HG02943 (cell line): ENCODE measurements at regions not wholly inside any gene's neighbourhood (a gene's known extent, or its start where the extent isn't known, plus 50 kb on each side); places are given as distances from the start of the nearest gene placed in this dataset.

ENCODE experiments used
- ATAC-seq: cut with Tn5 transposase; IDR thresholded peaks from one replicate; pipeline ENCODE4 v1.9.1; 2021; ENCODE audit warnings: mild to moderate bottlenecking, low read depth, moderate library complexity; ENCODE audit not compliant: unreplicated experiment

DNA sequence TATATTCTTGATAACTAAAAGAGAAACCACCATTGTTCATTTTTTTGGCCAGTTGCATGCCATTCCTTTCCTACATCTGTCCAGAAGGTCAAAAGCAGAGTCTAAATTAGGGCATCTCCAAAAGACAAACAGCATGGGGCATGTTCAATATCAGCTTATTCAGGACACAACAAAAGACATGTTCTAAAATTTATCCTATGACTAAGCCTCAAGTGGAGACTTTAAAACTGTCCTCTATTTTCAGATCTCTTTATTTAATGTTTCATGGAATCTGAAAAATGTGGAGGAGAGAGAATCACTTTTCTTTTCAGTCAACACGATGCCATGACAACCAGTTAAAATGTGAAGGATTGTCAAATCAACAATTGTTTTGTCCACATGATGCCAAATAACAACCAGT, 303.4 kb upstream of the PRMT6 start:
- ATAC-seq = no peak

DNA sequence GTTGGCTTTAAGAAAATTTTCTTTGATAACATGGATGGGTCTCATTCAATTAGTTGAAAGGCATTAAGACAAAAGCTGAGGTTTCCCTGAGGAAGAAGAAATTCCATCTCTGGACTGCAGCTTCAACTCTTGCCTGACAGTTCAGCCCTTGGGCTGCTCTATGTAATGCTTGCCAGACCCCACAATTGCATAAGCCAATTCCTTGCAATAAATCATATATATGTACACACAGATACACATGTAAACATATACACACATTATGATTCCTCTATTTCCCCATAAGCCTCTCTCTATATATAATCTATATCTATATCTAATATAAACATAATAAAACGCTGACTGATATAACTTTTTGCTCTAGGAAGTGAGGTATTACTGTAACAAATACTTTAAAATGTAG, 301.5 kb upstream of the PRMT6 start:
- ATAC-seq = no peak

DNA sequence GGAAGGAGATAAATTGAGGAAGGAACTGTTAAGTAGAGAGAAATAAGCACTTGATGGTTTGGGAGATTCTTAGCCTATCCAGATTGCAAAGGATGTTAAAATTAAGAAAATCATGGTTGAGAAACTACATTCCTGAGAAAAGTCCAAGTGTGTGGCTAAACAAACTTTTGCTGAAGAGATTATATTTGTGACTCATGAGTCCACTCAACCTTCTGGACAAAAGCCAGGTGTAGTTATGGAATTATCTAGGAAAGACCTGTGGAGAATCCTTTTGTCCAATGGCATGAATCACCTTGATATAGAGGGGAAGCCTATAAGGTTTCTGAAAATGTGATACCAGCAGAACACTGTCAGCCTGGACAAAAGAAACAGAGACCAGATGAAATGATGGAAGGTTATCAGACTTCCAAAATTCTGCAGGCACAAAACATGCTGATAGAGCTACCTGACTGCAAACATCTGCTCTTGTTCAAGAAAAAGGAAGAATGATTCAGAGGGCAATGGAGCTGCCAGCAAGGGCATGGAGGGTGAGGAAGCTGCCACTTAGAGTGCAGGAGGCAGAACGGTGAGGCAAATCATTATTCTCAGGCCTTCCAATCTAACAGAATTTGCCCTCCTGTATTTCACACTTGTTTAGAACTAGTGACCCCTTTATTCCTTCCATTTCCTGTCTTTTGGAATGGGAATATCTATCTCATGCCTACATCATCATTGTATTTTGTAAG, 300.6 kb upstream of the PRMT6 start:
- ATAC-seq = no peak

DNA sequence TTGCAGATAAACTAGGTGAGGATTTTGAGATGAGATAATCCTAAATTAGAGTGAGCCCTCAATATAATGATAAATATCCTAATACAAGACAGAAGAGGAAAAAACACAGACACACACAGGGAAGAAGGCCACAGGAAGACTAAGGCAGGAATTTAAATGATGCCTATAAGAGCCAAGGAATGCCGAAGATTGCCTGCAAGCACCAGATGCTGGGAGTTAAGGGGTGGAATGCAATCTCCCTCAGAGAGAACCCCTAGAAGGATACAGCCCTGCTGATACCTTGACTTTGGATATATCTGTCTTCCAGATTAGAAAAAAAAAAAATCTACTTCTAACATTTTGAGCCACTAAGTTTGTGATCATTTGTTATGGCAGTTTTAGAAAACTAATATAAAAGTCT, 299.7 kb upstream of the PRMT6 start:
- ATAC-seq = no peak

DNA sequence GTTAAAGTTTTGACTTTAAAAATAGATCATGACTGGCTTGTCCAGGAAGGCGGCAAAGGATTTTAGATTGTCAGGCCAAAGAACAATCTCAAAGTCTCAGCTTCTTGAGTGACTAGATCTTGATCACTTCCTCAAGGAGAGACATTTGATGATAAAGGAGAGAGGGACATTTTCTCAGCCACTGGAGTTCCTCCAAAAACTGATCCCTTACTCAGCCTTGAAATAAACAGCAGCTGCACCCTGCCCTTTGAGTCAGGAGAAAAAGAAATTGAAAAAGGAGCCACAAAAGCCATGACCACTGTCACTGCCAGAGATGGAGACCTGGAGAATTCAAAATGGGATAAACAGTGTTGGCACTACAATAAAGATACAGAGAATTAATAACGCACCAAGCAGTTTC, 288.4 kb upstream of the PRMT6 start:
- ATAC-seq = no peak

DNA sequence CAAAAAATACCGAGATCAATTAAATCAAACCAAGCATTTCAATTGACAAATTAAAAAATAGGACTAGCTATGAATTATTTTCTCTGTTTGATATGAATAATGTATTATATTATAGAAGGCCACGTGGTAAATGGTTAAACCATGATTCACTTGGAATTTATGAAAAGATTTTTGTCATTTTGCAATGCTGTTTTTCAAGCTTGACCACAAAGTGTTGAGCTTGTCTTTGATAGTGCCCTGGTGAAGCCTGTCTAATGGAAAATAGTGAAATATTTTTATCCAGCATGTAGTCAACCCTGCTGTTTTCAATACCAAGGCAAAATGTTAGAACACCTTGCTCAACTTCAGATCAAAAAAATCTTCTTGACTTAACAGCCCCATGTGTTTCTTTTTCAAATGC, 288.0 kb upstream of the PRMT6 start:
- no peak for ATAC-seq

DNA sequence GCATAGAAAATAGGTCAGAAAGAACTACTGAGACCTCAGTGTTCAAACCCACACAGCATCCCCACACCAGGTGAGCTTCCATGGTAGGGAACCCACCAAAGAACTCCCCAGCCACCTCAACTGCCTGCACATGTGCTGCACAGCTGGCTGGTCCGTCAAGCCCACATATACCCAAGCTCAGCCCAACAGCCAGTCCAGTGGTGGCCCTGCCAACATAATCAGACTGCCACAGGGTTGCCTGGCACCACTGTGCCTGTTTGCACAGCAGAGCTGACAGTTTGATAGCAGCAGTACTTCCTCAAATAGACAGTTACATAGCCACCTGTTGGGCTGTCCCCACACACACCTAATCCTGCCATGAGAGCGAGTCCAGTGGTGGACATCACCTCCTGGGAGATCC, 283.3 kb upstream of the PRMT6 start:
- ATAC-seq = no peak

DNA sequence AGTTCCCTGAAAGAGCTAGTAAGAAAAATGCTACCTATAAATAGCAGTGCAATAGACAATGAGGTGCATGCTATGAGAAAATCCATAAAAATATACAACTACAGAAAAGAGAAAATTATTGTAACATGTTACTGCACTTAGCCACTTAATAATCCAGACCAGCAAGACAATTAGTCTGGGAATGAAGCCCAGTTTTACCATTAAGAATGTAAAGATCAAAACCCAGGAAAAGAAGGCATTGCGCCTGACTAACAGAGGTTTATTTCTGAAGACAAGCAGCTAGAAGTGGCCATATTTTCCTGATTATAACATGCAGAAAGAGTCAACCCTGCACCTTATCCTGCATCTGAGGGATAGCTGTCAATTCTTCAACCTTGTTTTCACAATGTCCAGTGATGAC, 276.4 kb upstream of the PRMT6 start:
- no peak for ATAC-seq

DNA sequence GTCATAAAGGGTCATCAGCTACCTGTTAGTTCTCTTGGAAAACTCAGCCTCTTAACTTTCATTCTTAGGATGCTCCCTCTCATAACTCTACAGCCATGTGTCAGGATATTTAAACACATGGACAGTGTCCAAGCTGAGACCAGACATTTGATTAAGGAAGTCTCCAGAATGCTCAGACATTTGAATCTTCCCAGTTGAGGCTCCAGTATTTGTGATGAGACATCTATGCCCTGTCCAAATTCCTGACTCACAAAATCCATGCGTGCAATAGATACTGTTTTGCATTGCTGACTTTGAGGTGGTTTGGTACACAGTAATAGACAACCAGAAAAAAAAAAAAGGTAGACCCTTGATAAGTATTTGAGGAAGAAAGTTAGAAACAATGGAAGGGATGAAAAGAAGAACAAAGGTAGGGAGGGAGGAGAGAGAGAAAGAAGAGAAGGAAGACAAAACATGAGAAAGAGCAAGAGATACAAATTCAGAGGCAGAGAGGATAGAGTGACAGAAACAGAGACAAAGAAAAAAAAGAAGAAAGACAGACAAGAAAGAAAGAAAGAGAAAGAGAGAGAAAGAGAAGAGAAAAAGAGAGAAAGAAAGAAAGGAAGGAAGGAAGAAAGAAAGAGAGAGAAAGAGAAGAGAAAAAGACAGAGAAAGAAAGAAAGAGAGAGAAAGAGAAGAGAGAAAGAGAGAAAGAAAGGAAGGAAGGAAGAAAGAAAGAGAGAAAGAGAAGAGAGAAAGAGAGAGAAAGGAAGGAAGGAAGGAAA, 275.5 kb upstream of the PRMT6 start:
- no peak for ATAC-seq

DNA sequence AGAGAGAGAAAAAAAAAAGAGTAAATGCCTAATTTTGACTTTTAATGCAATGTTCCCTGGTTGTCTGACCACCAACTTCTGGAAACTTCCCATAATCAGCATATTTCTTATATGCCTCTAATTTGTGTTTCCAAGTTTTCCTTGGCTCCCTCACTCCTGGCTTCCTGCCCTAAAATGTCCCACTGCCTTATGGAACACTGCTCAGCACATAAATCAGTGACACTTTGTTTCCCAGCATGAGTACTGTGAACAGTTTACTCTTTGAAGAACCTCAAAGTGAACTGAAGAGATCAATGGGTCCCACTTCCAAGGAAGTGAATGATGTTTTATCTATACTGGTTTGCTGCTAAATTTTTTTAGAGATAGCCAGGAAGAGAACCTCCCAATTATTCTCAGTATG, 271.3 kb upstream of the PRMT6 start:
- no peak for ATAC-seq

DNA sequence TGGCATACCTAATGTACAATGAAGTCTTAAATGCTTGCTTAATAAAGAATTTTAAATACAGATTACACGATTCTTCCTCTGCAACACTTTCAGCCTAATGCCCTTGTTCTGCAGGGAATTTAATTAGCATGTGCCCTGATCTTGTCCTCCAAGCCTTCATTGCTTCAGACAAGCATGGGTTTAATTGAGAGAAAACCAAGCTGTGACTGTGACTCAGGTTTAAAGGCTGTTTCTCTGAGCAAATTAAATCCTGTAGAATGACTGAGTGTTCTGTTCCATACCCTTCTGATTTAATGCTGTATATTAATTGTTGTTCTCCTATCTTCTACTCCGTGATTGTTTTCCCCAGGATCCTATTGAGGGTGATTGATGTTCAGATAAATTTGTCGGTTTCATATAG, 269.0 kb upstream of the PRMT6 start:
- no peak for ATAC-seq

DNA sequence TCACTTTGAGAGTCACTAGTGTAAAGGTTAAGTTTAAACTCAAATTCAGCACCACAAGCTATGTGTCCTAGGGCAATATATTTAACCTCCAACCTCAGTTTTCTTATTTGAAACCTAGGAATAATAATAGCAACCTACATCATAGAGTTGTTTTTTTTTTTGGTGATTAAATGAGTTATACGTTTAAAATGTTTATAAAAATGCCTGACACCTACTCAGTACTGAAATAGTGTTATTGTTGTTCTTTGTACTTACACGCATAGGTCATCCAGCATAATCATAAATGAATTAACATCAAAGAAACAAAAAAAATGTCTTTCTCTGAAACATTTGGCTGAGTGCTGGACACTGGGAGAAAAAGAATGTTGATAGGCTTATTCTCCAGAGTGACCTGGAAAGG, 266.8 kb upstream of the PRMT6 start:
- ATAC-seq = no peak

DNA sequence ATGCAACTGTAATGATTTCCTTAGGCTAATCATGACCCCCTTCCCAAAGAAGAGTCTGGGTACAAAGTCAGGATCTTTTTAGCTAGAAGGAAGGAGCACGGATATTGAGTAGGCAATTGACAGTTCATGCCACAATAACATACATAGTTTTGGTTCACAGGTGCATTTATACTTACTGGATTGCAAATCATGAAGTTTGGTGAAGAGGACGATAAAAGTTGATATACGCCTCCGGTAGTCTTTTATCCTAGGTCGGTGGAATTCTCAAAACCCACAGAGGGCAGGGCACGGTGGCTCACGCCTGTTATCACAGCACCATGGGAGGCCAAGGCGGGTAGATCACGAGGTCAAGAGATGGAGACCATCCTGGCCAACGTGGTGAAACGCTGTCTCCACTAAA, 265.4 kb upstream of the PRMT6 start:
- ATAC-seq = no peak

DNA sequence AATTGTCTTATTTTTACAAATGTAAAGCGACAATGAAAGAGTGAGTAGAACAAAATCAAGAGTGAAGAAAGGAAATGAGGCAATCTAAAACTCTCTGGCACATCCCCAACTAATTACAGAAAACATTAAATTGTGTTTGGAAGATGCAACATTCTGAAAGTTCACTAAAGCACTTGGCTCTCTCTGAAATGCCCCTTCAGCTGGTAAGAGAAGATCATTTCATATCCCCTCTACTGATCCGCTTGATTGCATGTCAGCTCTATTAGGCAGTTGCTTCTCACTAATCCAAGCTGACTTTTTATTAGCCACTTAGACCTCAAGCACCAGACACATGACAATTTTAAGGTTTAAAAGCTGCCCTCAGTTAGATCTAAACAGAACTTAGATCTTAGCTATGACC, 262.8 kb upstream of the PRMT6 start:
- no peak for ATAC-seq

DNA sequence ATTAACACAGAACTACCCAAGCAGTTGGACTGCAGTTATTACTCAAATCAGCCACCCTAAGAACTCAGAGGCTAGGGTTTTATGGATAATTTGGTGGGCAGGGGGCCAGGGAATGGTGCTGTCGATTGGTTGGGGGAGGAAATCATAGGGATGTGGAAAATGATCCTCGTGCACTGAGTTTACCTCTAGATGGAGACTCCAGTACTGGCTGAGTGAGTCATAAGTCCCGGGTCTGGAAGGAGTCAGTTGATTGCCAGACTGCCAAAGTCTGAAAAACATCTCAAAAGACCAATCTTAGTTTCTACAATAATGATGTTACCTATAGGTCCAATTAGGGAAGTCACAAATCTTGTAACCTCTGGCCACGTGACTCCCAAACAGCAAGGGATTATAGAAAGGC, 257.5 kb upstream of the PRMT6 start:
- ATAC-seq = no peak

DNA sequence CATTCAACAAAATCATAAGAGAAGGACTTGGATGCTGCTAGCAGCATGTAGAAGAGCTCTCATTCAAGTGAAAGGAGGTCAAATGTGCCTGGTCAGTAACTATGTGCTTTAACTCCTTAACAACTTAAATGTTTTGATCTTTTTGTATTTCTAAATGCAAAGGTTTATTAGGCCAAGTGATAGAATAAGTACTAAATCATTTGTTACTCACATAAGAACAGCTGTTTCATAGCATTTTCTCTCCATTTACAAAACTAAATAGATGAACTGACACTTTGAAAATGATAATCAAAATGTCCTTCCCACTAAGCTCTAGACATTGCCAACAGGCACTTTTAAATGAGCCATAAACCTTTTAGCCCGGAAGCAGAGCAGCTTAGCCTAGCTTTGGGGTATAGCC, 254.3 kb upstream of the PRMT6 start:
- ATAC-seq = no peak

DNA sequence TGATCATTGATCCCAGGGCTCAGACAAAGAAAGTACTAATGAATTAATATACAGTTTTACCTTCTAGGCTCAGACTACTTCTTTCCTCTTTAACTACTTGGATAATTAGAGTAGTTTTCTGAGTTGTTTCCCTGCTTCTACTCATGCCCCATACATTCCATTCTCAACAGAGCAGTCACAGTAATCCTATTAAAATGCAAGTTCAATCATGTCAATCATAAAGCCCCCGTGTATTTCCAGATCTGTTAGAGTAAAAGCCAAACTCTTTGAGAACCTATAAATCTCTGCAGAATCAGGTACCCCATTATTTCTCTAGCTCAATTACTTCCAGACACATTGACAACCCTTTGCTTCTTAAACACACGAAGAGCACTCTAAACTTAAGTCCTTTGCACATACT, 242.1 kb upstream of the PRMT6 start:
- ATAC-seq = no peak

DNA sequence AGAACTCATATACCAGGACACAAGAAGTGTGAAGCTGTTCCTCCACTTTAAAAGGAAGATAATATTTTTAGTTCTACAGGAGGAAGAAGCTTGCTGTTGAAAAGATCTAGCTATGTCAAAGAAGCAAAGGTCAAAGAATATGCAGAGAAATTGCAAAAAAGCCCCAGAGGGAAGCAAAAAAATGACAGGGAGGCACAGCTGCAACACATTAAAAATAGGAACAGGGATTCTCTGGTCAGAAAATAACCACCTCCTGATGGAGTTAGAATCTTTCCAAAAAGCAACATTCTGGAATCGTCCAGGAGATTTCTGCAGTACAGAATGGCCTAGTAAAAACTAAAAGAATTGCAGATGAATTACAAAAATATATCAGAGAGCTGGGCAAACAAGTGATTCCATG, 238.9 kb upstream of the PRMT6 start:
- no peak for ATAC-seq

DNA sequence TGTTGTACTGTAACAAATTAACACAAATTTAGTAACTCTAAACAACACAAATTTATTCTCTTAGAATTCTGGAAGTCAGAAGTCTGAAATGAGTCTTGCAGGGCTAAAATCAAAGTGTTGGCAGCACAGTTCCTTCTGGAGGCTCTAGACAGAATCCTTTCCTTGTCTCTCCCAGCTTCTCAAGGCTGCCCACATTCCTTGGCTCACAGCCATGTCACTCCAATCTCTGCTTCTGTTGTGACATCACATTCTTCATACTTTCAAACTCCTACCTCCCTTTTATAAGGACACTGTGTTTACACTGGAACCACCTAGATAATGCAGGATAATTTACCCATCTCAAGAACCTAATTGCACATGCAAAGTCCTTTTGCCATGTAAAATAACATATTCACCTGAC, 225.0 kb upstream of the PRMT6 start:
- ATAC-seq = no peak

DNA sequence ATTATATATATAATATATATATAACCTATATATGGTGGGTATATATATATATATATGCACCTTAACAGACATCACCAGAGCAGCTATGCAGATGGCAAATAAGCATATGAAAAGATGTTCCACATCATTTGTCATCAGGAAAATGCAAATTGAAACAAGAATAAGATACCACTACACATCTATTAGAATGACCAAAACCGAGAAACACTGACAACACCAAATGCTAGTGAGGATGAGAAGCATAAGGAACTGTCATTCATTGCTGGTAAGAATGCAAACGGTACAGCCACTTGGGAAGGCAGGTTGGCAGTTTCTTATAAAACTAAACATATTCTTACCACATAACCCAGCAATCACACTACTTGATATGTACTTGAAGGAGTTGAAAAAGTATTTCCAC, 219.8 kb upstream of the PRMT6 start:
- ATAC-seq = no peak

DNA sequence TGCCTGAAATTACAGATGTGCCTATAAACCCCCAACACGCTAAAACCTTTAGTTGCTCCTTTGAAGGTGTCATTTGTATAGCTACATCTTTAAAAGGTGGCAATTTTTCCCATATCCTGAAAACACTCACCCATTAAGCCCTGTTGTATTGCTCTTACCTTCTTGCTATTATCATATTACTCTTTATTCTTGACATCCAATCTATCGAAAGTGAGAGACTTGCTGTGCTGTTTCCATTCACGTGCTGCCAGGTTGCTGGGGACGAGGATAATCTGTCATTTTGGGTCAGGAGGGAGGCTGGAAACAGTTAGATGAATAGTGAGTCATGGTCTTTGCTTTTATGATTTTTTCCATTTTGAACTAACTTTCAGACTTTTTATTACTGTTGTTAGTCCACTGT, 213.0 kb upstream of the PRMT6 start:
- ATAC-seq = no peak

DNA sequence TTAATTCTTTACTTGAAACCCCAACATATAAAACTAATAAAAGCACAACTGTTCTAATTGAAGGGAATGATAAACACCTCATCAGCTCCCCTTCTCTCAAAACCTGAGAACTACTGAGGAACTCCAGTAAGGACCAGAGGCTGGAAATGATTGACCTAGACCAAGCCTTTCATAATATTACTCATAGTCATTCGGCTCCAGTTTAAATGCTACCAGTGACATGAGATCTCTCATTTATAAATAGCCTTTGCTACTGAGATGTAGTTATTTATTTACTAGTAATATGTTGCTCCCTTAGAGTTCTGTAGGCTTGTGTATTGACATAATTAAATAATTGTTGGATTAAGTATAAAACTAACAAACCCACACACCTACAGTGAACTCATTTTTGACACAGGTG, 209.8 kb upstream of the PRMT6 start:
- ATAC-seq = peak; percentile 94
